ENCODE measurements at regions not wholly inside any gene's neighbourhood (a gene's known extent, or its start where the extent isn't known, plus 50 kb on each side); places are given as distances from the start of the nearest gene placed in this dataset.

GRCh38 chr5:174825587-174825986 is 101.2 kb downstream of the MSX2 start:
- no peak for TF ChIP-seq POLR2A (IDR thresholded peaks at IDR 0.05)
- no peak for TF ChIP-seq CTCF (IDR thresholded peaks at IDR 0.05)

All from right lobe of liver (tissue), 4 donors.